CD4-positive, alpha-beta T cell (primary cell): ENCODE measurements at regions not wholly inside any gene's neighbourhood (a gene's known extent, or its start where the extent isn't known, plus 50 kb on each side); places are given as distances from the start of the nearest gene placed in this dataset.

Source experiments
- ATAC-seq: fragments of 200-7000 bp; cut with Tn5 transposase; one replicate; pipeline ENCODE4 v1.10.0; 2022; ENCODE audit warnings: mild to moderate bottlenecking; ENCODE audit not compliant: poor library complexity
- CTCF ChIA-PET: fragments of 350-600 bp; sonication (Branson Sonifier 250); formaldehyde crosslinking; loops from one replicate; lab custom pipeline; 2021; ENCODE audit warnings: antibody characterized with exemption, inconsistent platforms; lab: Charles Lee
- POLR2A ChIA-PET: fragments of 350-600 bp; sonication (Branson Sonifier 250); formaldehyde crosslinking; loops from one replicate; lab custom pipeline; 2021; ENCODE audit warnings: antibody characterized with exemption, inconsistent platforms; lab: Charles Lee
- DNase-seq, 14 experiments: peaks; one replicate each; pipeline ENCODE4 v3.0.0-alpha.2; 2013 to 2020; ENCODE audit warnings: mixed read lengths in 2 of 14
- H3K27ac ChIP-seq, 2 donors: one replicate each; pipeline versions ENCODE4 v1.5.1 to v1.7.0; 2013; ENCODE audit warnings: low read length in 2 of 2, low read depth in 1 of 2, mild to moderate bottlenecking in 1 of 2
- H3K27me3 ChIP-seq, 2 experiments: 1 replicate in 1 of 2; 2 replicates in 1 of 2; pipeline versions ENCODE4 v1.6.1 to v1.7.0; 2013; ENCODE audit warnings: low read length in 2 of 2, control low read depth in 1 of 2, mild to moderate bottlenecking in 1 of 2, moderate library complexity in 1 of 2; ENCODE audit not compliant: insufficient read depth in 2 of 2, control insufficient read depth in 1 of 2
- H3K36me3 ChIP-seq: one replicate; pipeline ENCODE4 v1.6.1; 2013; ENCODE audit warnings: low read length, control low read depth; ENCODE audit not compliant: insufficient read depth
- H3K4me1 ChIP-seq: one replicate; pipeline ENCODE4 v1.6.1; 2013; ENCODE audit warnings: low read length, control low read depth; ENCODE audit not compliant: insufficient read depth
- H3K4me3 ChIP-seq: one replicate; pipeline ENCODE4 v1.5.1; 2013; ENCODE audit warnings: mild to moderate bottlenecking, low read length, moderate library complexity
- H3K9me3 ChIP-seq, 2 experiments: 1 replicate in 1 of 2; 2 replicates in 1 of 2; pipeline versions ENCODE4 v1.6.1 to v1.7.0; 2013; ENCODE audit warnings: low read length in 2 of 2, mild to moderate bottlenecking in 2 of 2, control low read depth in 1 of 2, moderate library complexity in 1 of 2; ENCODE audit not compliant: control insufficient read depth in 1 of 2, insufficient read depth in 1 of 2
- H3K27ac Mint-ChIP-seq: one replicate; pipeline ENCODE4 v1.8.0; 2020; ENCODE audit warnings: mixed read lengths
- H3K27me3 Mint-ChIP-seq: one replicate; pipeline ENCODE4 v1.8.0; 2021; ENCODE audit warnings: mixed read lengths
- H3K36me3 Mint-ChIP-seq: one replicate; pipeline ENCODE4 v1.8.0; 2021; ENCODE audit warnings: low read depth, mixed read lengths
- H3K4me1 Mint-ChIP-seq: one replicate; pipeline ENCODE4 v1.8.0; 2021; ENCODE audit warnings: low read depth, mixed read lengths
- H3K4me3 Mint-ChIP-seq: one replicate; pipeline ENCODE4 v1.8.0; 2020; ENCODE audit warnings: mild to moderate bottlenecking, mixed read lengths
- H3K9me3 Mint-ChIP-seq: one replicate; pipeline ENCODE4 v1.8.0; 2020; ENCODE audit warnings: mixed read lengths
- intact Hi-C, 2 experiments: fragments of 100-400 bp; cut with DNase I in 1 of 2; cut with micrococcal nuclease in 1 of 2; formaldehyde crosslinking; loops; one replicate each; pipeline versions ENCODE4 v1.15.1 to v1.9.0; 2023 to 2025; cut with DNase I, micrococcal nuclease
- TF ChIP-seq, protein P1 (sequence below): fragments of 200-600 bp; IDR thresholded peaks from one replicate; pipeline ENCODE4 v1.8.0; 2022; ENCODE audit warnings: antibody characterized with exemption, mild to moderate bottlenecking

GRCh38 chr17:14805348-14805747 lies 459.8 kb downstream of the PMP22 start:
- Mint-ChIP-seq H3K27me3 (peaks cover 6% of the 10 kb centered on the region), H3K27ac (no peak overlapping the region), H3K36me3 (no peaks in the 10 kb centered on the region), H3K4me3 (no peak overlapping the region), H3K4me1 (no peaks in the 10 kb centered on the region), H3K9me3 (peaks cover 2% of the 10 kb centered on the region)
- intact Hi-C loops: no loop called here
- H3K27ac ChIP-seq: no peak overlapping the region
- H3K27me3 ChIP-seq: no peaks in the 10 kb centered on the region
- ChIA-PET POLR2A (no interaction called here), CTCF (no interaction called here)
- DNase-seq (no peak), ATAC-seq (no peak)
- TF ChIP-seq, protein P1, sequence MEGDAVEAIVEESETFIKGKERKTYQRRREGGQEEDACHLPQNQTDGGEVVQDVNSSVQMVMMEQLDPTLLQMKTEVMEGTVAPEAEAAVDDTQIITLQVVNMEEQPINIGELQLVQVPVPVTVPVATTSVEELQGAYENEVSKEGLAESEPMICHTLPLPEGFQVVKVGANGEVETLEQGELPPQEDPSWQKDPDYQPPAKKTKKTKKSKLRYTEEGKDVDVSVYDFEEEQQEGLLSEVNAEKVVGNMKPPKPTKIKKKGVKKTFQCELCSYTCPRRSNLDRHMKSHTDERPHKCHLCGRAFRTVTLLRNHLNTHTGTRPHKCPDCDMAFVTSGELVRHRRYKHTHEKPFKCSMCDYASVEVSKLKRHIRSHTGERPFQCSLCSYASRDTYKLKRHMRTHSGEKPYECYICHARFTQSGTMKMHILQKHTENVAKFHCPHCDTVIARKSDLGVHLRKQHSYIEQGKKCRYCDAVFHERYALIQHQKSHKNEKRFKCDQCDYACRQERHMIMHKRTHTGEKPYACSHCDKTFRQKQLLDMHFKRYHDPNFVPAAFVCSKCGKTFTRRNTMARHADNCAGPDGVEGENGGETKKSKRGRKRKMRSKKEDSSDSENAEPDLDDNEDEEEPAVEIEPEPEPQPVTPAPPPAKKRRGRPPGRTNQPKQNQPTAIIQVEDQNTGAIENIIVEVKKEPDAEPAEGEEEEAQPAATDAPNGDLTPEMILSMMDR: no peak
- no peak overlapping the region for H3K4me3 ChIP-seq
- H3K4me1 ChIP-seq: no peaks in the 10 kb centered on the region
- no peaks in the 10 kb centered on the region for H3K36me3 ChIP-seq
- H3K9me3 ChIP-seq: no peaks in the 10 kb centered on the region

DNA sequence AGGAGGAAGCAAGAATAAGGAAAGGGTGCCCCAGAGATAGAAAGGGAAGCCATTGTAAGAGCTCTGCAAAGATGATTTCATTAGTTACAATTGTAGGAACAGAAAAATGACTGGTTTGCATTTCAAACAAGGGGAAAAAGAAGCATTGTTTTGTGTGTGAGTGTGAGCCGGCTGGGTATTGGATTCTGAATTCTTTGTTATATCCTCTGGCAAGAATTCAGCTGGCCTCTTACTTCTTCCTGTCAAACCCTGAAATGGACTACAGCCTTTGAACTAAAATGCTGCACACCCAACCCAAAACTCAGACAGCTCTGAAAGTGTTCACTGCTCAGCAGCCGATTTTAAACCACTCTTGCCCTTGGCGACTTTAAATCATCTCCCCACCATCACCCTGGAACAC lies 461.3 kb downstream of the PMP22 start:
- CTCF ChIA-PET: no interaction called here
- no peak overlapping the region for H3K27ac Mint-ChIP-seq

DNA sequence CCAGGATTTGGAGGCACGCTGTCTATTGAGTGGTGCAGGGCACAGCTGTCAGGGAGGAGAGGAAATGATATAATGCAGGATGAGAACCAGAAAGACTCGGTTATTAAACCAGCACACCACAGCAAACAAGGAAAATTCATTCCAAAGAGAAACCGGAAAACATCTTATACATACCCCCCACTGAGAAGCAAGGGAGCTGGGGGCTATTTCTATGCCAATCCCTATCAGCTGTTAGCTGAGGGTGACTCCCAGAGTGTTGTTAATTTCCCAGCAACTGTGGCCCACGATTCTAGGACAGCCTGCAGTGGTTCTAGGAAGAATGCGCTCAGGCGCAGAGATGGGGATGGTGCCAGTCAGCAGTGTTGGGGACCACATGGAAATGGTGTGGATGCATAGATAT lies 467.3 kb downstream of the PMP22 start:
- no peaks in the 10 kb centered on the region for H3K9me3 ChIP-seq
- DNase-seq (no peak), ATAC-seq (no peak)
- peaks cover 0 to 3% of the 10 kb centered on the region in 2 experiments for H3K27me3 ChIP-seq
- no peak overlapping the region for H3K27ac ChIP-seq
- POLR2A ChIA-PET: no interaction called here
- H3K4me1 Mint-ChIP-seq: no peaks in the 10 kb centered on the region
- H3K27me3 Mint-ChIP-seq: peaks cover 20% of the 10 kb centered on the region
- H3K36me3 Mint-ChIP-seq: no peaks in the 10 kb centered on the region
- no peaks in the 10 kb centered on the region for H3K4me1 ChIP-seq
- no peaks in the 10 kb centered on the region for H3K36me3 ChIP-seq
- H3K27ac Mint-ChIP-seq: no peak overlapping the region
- H3K9me3 Mint-ChIP-seq: no peaks in the 10 kb centered on the region
- CTCF ChIA-PET: no interaction called here
- no peak overlapping the region for H3K4me3 Mint-ChIP-seq
- intact Hi-C loops: no loop called here
- no peak overlapping the region for H3K4me3 ChIP-seq
- TF ChIP-seq, protein P1: no peak

More for the DNA sequence above, 461.3 kb downstream of the PMP22 start:
- DNase-seq (no peak), ATAC-seq (no peak)
- intact Hi-C loops: no loop called here
- H3K4me1 Mint-ChIP-seq: no peaks in the 10 kb centered on the region
- POLR2A ChIA-PET: no interaction called here
- no peak overlapping the region for H3K27ac ChIP-seq
- H3K4me3 Mint-ChIP-seq: no peak overlapping the region
- no peaks in the 10 kb centered on the region for H3K36me3 Mint-ChIP-seq
- no peaks in the 10 kb centered on the region for H3K36me3 ChIP-seq
- H3K27me3 ChIP-seq: no peaks in the 10 kb centered on the region
- H3K9me3 ChIP-seq: no peaks in the 10 kb centered on the region
- TF ChIP-seq, protein P1: no peak
- H3K9me3 Mint-ChIP-seq: peaks cover 2% of the 10 kb centered on the region
- no peak overlapping the region for H3K4me3 ChIP-seq
- no peaks in the 10 kb centered on the region for H3K4me1 ChIP-seq
- peaks cover 7% of the 10 kb centered on the region for H3K27me3 Mint-ChIP-seq
